GM21576 (cell line): ENCODE measurements at regions not wholly inside any gene's neighbourhood (a gene's known extent, or its start where the extent isn't known, plus 50 kb on each side); places are given as distances from the start of the nearest gene placed in this dataset.
"Not testable (repeated sequence)": the region's sequence is repeated elsewhere in the genome, so short reads cannot be mapped to it uniquely, and the experiment has no call there.

ENCODE experiments used
- ATAC-seq: cut with Tn5 transposase; IDR thresholded peaks from one replicate; pipeline ENCODE4 v1.9.1; 2021; ENCODE audit warnings: mild to moderate bottlenecking, moderate library complexity; ENCODE audit not compliant: unreplicated experiment

DNA sequence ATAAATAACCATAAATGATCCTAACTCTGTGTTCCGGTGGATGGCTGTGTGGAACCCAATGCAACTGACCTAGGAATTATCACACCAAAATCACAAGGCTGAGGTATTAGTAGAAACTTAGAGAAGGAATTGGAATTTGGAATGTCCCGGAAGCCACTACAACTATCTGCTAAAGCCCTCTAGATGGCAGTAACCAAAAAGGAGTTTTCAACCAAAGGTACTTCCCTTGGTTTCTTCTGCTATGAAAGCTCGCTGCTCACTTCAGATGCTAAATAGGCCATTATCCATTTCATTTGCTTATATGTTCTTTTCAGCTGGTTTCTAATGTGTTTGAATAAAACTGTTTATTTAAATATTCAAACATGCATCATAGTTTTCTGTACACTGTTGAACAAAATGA, 1589.1 kb upstream of the SPRY2 start:
- ATAC-seq = no peak

DNA sequence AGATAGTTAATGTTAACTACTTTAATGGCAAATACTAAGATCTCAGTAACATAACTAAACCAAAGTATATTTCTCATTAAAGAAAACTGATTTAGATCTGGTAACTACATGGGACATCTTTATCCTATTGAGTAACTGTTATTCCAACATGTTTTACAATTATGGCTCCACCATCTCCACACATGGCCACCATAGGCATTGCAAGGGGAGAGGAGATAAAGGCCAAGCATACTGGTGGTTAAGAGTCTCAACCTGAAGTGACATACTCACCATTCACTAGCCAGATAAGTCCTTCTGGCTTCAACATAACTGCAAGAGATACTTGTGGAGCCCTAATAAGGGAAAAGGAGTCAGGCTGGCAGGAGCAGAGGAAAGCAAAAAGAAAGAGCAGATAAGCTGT, 1586.4 kb upstream of the SPRY2 start:
- no peak for ATAC-seq

DNA sequence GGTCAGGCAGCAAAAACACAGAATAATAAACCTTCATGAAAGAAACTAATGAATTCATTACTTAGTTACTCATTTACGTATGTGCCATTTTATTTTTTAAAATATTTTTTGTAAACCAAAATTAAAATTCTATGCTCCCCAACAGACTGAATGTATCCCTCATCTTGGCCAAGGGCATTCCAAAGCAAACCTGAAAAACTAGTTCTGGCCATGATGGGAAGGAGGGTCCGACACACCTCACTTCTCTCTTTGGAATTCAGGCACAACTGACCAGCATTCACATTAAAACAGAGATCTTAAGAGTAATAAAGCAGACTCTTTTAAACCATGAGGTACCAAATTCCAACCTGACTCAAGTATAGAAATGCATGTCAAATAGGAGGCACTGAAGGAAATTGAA, 1576.9 kb upstream of the SPRY2 start:
- no peak for ATAC-seq

DNA sequence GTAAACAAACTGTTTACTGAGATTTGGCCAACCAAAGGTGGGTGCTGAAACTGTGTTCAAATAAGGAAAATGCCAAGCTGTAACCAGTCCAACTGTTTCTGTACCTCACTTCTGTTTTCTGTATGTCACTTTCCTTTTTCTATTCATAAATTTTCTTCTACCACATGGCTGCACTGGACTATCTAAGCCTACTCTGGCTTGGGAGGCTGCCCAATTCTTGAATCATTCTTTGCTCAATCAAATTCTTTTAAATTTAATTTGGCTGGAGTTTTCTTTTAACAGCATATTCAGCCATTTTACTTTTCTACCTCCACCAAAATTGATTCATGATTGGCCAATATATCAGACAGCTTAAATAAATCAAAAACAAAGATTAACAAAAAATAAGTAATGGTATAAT, 1575.5 kb upstream of the SPRY2 start:
- no peak for ATAC-seq

DNA sequence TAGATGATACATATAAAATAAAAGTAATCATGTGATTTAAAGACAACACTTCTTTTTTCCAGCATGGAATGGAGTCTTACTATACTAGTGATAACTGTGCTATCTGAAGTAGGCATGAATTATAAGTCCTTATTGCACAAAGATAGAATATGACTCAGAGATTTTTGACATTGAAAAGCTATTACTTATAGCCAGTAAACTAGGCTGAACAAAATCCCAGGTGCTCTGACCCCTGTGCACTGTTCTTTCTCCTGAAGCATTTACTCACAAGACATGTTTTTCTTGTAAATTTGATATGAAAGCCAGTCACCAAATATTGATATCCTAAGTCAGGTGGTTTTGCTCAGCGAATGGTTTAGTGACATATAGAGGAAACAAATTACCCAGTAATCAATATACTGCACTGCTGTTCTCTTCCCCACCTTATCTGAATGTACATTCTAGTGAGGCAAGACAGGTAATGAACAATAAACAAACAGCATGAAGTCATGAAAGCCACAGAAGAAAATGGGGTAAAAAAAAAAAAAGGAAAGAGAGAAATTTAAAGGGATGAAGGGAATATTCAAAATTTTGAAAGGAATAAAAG, 1567.0 kb upstream of the SPRY2 start:
- ATAC-seq = no peak

DNA sequence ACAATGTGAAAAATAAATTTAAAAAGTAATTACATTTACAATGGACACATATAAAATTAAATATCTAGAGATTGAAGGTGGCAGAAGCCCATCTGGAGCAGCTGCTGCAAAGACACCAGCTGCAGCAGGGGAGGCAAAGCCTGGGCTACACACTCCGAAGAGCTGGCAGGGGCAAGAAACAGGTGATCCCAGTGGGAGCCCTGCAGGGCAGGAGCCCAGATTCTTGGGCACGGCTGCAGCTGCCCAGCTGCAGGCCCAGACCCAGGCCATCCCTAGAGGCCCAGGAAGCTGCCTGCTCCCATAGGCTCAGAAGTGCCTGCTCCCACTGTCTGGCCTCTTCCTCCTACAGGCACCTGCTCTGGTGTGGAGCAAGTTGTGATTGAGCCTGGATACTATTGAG, 1547.9 kb upstream of the SPRY2 start:
- ATAC-seq = no peak

DNA sequence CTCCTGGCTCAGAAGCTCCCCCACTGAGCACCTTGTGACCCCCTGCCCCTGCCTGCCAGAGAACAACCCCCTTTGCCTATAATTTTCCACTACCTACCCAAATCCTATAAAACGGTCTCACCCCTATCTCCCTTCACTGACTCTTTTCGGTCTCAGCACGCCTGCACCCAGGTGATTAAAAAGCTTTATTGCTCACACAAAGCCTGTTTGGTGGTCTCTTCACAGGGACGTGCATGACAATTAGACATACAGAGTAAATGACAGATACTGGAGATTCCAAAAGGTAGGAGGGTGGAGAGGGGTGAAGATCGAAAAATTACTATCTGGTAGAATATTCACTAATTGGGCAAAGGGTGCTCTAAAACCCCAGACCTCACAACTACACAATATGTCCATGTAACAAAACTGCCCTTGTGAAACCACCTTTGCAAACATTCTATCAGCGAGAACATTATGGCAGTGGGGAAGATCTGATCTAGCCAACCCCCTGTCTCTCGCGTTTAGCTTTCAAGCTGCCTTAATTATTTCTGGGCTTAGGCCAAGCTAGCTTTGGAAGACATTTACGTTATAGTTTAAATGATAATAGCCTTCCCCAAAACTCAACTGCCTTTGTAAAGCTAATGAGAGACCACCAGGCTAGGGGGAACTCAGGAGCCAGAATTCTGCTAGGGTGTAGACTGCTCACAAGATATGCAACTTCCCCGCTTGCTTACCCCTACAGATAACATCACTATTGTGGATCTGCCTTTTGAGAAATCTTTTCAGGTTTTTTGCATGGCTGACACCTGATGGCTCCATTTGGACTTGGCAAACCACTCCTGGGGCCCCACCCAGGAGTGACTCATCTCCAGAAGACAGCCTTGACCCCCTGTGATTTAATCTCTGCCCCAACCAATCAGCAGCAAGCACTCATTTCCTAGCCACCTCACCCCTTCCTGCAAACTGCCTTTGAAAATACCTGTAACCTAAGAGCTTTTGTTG, 1534.0 kb upstream of the SPRY2 start:
- ATAC-seq = no peak

DNA sequence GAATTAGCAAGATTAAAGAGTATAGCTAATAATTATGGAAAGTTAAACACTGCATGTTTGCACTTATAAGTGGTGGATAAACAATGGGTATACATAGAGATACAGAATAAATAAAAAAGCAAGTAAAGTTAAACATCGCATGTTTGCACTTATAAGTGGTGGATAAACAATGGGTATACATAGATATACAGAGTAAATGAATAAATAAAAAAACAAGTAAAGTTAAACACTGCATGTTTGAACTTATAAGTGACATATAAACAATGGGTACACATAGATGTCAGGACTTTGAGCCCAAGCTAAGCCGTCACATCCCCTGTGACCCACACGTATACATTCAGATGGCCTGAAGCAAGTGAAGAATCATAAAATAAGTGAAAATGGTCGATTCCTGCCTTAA, 1533.3 kb upstream of the SPRY2 start:
- ATAC-seq = no peak

DNA sequence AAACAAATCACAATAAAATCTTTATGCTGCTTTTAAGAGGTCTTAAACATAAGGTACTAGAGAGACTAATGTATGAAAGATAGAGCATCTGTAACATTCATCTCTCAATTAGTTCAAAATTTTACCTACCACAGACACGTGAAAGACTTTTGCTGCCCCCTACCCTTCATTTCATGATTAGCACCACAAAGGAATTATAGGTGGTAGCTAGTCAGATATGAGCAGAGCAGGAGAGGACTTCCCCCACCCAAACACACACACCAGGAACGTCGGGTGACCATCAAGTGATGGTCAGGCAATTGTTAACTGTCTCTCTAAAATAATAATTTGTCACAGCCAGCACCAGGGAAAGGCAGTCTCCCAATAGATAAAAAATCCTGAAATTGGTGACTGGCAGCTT, 1531.7 kb upstream of the SPRY2 start:
- ATAC-seq = no peak

DNA sequence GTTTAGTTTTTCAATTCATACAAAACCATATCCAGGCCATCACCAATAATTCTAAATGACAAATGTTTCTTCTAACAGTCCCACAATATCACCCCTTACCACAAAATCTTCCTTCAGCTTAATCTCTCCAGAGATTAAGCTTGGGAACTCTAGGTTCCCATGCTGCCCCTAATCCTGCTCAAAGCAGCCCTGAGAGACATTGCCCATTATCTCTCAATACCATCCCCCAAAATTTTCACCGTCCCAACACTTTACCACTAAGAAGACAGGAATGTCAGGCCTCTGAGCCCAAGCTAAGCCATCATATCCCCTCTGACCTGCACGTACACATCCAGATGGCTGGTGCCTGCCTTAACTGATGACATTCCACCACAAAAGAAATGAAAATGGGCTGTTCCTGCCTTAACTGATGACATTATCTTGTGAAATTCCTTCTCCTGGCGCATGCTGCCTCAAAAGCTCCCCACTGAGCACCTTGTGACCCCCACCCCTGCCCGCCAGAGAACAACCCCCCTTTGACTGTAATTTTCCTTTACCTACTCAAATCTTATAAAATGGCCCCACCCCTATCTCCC, 1530.9 kb upstream of the SPRY2 start:
- ATAC-seq = not testable (repeated sequence)

DNA sequence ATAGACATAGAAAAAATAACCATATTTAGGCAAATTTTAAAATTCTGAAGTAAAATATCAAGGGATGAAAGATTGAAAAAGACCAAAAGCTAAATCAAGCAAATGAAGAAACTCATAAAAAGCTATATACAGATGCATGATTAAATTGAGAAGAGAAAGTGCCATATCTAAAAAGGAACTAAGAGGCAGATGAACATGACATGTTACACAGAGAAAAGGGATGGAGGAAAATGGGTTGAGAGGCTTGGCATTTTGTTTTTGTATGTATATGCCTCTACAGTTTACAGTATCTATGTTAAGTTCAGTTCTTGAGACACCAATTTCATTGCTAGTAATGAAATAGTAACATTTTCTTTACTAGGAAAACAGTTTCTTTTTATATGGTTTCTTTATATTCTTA, 1507.4 kb upstream of the SPRY2 start:
- no peak for ATAC-seq

DNA sequence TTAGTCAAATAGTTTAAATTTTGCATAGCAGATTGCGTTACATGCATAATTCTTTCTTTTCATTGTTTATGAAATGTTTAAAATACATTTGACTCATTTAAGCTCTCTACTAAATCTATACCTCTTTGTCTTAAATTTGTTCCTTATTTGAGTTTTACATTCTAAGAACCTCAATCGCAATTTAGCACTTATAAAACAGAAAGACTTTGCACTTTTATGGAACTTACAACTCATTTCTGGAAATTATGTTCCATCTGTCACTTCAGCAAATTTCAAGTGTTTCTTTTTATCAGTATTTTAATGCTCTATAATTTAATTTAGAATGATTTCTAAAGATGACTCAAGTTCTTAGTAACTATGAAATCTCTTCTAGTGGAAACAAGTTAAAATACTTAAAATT, 1505.8 kb upstream of the SPRY2 start:
- ATAC-seq = no peak

DNA sequence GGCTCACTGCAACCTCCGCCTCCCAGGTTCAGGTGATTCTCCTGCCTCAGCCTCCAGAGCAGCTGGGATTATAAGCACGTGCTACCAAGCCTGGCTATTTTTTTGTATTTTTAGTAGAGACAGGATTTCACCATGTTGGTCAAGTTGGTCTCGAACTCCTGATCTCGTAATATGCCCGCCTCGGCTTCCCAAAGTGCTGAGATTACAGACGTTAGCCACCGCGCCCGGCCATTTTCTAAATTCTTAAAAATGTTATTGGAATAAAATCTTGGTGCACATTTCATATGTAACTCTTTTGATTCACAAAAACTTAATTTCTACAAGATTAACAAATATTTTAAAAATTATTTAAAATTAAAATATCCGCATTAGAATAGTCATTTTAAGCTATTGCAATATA, 1480.3 kb upstream of the SPRY2 start:
- no peak for ATAC-seq

DNA sequence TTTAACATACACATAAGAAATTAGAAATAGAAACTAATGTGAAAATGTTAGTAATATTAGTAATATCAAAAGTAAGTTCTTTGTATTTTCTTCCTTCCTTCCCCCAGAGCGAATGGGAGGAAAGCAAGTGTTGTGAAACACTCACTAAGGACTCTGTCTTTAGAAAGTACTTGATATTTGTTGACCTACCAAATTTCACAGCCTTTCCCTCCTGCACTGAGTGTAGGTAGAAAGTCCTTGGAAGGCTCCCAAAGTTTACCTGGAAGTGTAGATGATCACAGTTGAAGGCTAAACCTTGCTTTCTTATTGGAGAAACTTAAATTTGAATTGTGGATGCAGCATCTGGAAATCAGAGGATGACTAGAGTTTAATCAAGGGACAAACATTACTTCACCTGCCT, 1459.5 kb upstream of the SPRY2 start:
- ATAC-seq = no peak

DNA sequence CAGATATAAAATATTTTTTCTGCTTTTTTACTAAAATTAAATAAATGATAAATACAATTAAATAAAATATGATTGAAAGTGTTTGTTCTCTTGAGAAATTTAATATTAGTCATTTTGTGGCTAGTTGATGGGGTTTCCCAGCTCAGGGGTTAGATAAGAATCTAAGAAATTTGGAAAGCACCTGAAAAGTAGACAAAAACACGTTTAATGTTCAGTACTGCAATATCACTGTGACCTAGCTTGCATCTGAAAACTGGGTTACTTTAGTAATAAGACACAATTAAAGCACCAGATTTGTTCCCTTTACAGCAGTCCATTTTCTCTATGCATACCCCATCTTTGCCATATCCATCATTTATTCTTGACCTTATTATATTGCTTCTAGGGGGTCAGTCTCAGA, 1454.8 kb upstream of the SPRY2 start:
- no peak for ATAC-seq

DNA sequence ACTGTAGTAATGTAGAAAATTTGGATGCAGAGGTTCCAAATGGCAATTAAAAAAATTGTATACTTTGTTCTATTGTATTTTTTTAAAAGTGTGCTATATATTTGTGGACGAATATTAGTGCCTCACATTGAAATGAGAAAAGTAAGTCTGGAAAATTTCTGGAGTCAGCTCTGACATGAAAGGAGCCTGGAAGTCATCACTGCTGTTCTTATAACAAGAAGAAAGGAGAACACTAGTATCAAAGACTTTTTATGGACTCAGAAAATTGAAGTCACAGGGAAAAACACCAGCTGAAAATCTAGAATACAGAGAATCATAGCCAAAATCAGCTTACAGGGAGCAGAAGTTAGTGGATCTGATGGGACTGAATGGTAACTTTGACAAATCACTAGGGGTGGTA, 1450.7 kb upstream of the SPRY2 start:
- ATAC-seq = no peak

DNA sequence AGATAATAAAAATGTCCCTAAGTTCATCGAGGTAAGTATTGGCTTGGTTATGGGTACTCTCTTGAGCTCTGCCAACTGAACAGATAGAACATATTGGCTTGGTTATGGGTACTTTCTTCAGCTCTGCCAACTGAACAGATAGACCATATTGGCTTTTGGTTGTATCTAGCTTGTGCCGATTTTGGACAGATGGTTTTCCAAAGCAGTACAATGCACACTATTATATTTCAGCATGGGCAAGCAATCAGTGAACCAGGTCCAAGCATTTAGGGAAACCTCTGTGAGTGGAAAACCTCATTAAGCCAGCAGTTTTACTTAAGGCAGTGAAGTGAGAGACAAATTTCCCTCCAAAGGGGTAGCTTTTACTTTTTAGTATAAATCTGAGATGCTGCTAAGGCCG, 1440.5 kb upstream of the SPRY2 start:
- no peak for ATAC-seq

DNA sequence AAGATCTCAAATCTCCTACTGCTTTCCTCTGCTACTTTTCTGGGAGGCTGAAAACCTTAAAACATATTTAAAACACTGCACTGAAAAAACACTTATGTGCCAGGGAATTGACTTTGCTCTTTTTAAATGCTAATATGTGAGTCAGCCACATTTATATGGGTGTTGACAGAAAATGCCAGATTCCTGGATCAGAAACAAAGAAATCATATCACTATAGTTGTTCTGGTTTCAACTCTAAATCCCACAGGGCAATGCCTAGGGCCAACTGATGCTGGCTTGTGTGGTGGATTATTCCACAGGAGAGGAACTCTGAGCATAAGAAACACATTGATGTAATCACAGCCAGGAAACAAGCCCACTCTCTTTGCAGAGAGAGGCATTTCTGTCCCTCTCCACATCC, 1439.0 kb upstream of the SPRY2 start:
- ATAC-seq = no peak

DNA sequence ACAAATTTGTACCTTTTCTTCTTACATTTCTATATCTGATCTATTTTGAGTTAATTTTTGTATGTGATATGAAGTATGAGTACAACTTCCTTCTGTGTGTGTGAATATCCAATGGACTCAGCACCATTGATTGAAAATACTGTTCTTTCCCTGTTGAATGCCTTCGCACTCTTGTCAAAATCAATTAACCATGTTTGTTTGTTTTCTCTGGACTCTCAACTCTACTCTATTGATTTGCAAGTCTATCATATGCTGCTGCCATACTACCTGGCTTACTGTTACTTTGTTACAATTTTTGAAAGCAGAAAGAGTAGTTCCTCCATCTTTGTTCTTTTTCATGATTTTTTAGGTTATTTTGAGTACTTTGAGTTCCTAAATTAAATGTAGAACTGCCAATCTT, 1437.4 kb upstream of the SPRY2 start:
- no peak for ATAC-seq

DNA sequence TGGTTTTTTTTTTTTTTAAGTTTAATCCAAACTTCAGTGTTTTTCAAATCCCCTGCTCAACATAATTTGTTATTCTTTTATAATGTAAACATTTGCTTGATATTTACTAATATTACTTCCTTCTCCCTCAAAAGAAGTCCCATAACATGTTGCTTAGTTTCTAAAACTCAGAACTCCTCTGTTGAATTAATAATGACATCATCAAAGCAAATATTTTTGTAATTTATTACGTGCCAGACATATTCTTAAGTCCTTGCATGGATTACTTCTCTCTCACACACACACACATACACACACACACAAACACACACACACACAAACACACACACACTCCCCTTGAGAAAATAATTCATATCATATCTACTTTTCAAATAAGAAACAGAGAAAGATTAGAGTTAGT, 1432.3 kb upstream of the SPRY2 start:
- ATAC-seq = no peak

DNA sequence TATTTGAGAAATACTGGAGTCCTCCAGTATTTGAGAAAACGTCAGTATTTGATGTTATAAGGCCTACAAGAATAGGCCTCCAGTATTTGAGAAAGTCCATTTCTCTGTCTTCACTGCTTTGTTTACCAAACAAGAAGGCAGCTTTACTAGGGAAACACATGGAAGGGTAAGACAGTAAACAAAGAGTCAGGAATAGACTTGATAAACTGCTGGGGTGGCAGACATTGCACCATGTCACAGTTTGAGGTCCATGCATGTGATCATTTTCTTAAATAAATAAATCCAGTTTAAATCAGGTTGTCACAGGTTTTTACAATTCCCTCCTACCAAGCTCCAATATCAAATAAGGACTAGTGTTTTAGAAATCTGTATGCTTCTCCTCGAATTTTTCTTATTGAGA, 1431.0 kb upstream of the SPRY2 start:
- no peak for ATAC-seq

DNA sequence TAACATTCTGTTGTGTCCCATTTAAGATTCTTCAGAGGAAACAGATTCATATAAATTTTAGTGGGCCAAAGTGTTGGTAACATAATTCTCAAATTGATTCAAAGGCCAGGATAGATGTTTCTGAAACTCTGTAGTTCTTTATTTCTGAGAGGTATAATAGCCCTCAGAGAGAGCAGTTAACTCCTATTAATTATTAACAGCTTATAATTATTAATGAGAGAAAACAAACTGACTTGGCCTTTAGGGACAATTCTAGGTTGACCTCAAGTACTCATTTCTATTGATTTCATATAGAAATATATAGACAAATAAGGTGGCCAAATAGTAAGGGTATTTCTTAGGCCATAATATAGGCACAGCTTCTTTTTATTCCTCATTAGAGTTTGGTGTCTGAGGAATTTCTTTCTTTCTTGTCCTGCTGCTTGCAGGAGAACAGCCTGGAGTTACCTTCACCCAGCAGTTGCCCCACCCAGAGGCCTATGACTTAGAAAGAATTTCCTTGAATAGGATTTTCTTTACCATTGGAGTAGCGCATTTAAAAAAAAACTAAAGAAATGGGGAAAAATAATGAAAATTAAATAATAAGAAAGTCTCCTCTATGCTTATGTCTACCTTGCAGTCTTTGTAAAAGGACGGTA, 1430.1 kb upstream of the SPRY2 start:
- no peak for ATAC-seq
